GM13977 (cell line): ENCODE measurements at regions not wholly inside any gene's neighbourhood (a gene's known extent, or its start where the extent isn't known, plus 50 kb on each side); places are given as distances from the start of the nearest gene placed in this dataset.

Source experiments
- DNase-seq: peaks from one replicate; pipeline ENCODE4 v3.0.0; 2012; ENCODE audit warnings: low spot score
- CTCF ChIP-seq: IDR thresholded peaks from 2 replicates; pipeline ENCODE4 v1.5.1; 2012; ENCODE audit warnings: mild to moderate bottlenecking, control low read depth; ENCODE audit not compliant: insufficient read depth; ENCODE audit errors: extremely low read depth, missing control alignments
- in situ Hi-C: fragments of 300-500 bp; cut with MboI; formaldehyde crosslinking; loops from one replicate; pipeline ENCODE4 v1.12.0; 2022; ENCODE audit warnings: low sequenced_read_pairs, low pct_unique_long_range_greater_than_20kb, mixed read lengths, inconsistent platforms; ENCODE audit not compliant: unreplicated experiment

DNA sequence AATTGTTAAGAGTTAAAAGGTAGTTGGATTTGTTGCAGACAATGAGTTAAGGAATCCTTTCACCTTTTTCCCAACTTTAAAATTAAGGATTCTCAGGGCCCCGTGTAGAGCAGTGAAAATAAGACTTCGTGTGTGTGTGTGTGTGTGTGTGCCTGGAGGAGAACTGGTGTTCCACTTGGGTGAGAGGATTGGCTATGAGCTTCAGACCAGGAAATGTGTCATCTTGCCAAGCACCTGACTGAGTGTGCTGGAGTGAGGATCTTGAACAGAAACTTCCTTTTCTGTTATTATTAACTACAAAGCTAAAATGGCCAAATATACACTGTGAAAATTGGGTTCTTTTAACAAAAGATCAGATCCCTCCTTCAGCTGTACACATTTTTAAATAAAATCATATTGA is 113.1 kb upstream of the VCX2 start:
- TF ChIP-seq CTCF: no peak
- in situ Hi-C loops: no loop called here
- DNase-seq: no peak

DNA sequence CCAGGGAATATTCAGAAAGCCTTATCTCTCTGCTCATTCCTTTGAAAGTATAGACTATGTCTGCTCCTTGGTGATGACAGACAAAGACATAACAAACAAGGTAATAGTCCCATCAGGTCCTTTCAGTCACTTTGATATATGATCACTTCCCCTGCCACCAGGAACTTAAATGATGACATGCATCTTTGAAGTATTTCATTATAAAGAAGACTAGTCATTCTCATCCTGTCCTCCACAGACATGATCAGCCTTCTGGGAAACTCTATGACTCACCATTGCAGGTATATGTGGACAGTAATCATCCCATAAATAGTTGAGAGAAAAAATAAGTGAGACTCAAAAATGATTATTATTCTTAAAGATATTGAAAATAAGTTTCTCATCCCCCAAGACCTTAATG is 117.5 kb upstream of the VCX2 start:
- no peak for DNase-seq
- TF ChIP-seq CTCF: no peak
- in situ Hi-C loops: no loop called here

GRCh38 chrX:8289523-8289922 is 118.5 kb upstream of the VCX2 start:
- in situ Hi-C loops: no loop called here
- DNase-seq: no peak

DNA sequence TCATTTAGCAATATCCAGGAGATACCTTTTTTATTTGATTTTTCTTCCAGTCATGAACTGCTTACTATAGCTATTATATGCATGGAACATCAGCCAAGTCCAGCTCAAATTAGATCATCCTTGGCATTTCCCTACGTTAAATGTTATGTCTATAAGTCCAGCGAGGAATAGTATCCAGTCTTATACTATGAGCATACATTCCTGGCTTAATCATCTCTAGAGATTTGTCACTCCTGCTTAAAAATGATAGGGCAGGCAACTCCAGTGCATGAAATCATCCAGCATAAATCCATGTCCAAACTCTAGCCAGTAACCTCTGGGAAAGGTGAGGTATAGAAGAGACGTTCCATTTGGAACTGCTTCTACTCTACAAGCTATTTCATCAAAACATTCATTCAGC is 126.7 kb upstream of the VCX2 start:
- no peak for DNase-seq
- in situ Hi-C loops: no loop called here
- TF ChIP-seq CTCF: no peak

More at GRCh38 chrX:8289523-8289922, 118.5 kb upstream of the VCX2 start:
- TF ChIP-seq CTCF: no peak

- in situ Hi-C loops: no loop called here
- no peak for TF ChIP-seq CTCF
- no peak for DNase-seq
These were observed 133.6 kb upstream of the VCX2 start for GRCh38 chrX:8304668-8305067.

DNA sequence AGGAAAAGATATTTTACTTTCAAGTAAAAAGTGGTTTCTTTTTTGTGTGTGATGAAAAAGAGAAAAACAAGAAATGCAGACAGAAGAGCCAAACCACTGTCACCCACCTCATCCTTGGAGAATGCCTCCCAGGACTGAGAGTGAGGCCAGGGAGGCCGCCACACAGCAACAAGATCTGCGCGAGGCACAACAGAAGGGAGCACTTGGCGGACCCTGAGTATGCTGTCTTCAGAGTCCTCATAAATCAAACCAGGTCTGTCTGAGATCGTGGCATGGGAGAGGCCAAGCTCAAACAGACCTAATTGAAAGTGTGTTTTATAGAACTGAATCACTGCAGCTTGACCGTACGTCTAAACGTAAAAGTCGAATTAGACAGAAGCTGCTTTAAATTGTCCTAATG is 134.3 kb upstream of the VCX2 start:
- TF ChIP-seq CTCF: no peak
- DNase-seq: no peak
- in situ Hi-C loops: no loop called here
